Stromal cell of bone marrow (primary cell): ENCODE measurements at regions not wholly inside any gene's neighbourhood (a gene's known extent, or its start where the extent isn't known, plus 50 kb on each side); places are given as distances from the start of the nearest gene placed in this dataset.
"Not testable (repeated sequence)": the region's sequence is repeated elsewhere in the genome, so short reads cannot be mapped to it uniquely, and the experiment has no call there.

ENCODE experiments used
- DNase-seq: peaks from one replicate; pipeline ENCODE4 v3.0.0-alpha.2; 2012; ENCODE audit warnings: low read depth

- no peak for DNase-seq
Measured at GRCh38 chr12:14213542-14213941, 151.9 kb upstream of the ATF7IP start.

GRCh38 chr12:14214495-14214894, 151.0 kb upstream of the ATF7IP start:
- no peak for DNase-seq

GRCh38 chr12:14215949-14216348, 149.5 kb upstream of the ATF7IP start:
- not testable (repeated sequence) for DNase-seq

- no peak for DNase-seq
Measured at GRCh38 chr12:14216405-14217294, 148.8 kb upstream of the ATF7IP start.

- DNase-seq: no peak
Measured at GRCh38 chr12:14219156-14219555, 146.3 kb upstream of the ATF7IP start.

- not testable (repeated sequence) for DNase-seq
Measured at GRCh38 chr12:14219670-14220069, 145.8 kb upstream of the ATF7IP start.

- no peak for DNase-seq
Measured at GRCh38 chr12:14225064-14225463, 140.4 kb upstream of the ATF7IP start.

- not testable (repeated sequence) for DNase-seq
Measured at GRCh38 chr12:14235176-14235575, 130.3 kb upstream of the ATF7IP start.

GRCh38 chr12:14236641-14237040, 128.8 kb upstream of the ATF7IP start:
- not testable (repeated sequence) for DNase-seq

- no peak for DNase-seq
Measured at GRCh38 chr12:14238221-14238792, 127.2 kb upstream of the ATF7IP start.

- peak; percentile 38 for DNase-seq
Measured at GRCh38 chr12:14239350-14239934, 126.0 kb upstream of the ATF7IP start.

- DNase-seq: no peak
Measured at GRCh38 chr12:14239935-14240872, 125.3 kb upstream of the ATF7IP start.

- DNase-seq: no peak
Measured at GRCh38 chr12:14240873-14241220, 124.6 kb upstream of the ATF7IP start.

- DNase-seq: not testable (repeated sequence)
Measured at GRCh38 chr12:14242825-14243224, 122.7 kb upstream of the ATF7IP start.

- no peak for DNase-seq
Measured at GRCh38 chr12:14243941-14244340, 121.5 kb upstream of the ATF7IP start.

GRCh38 chr12:14244876-14245669, 120.4 kb upstream of the ATF7IP start:
- DNase-seq: no peak

- no peak for DNase-seq
Measured at GRCh38 chr12:14247166-14247565, 118.3 kb upstream of the ATF7IP start.

GRCh38 chr12:14249368-14249767, 116.1 kb upstream of the ATF7IP start:
- DNase-seq: no peak

GRCh38 chr12:14252697-14253096, 112.8 kb upstream of the ATF7IP start:
- DNase-seq: no peak

GRCh38 chr12:14253496-14253895, 112.0 kb upstream of the ATF7IP start:
- no peak for DNase-seq

- DNase-seq: no peak
Measured at GRCh38 chr12:14254781-14255180, 110.7 kb upstream of the ATF7IP start.
